H1 (cell line): ENCODE measurements at regions not wholly inside any gene's neighbourhood (a gene's known extent, or its start where the extent isn't known, plus 50 kb on each side); places are given as distances from the start of the nearest gene placed in this dataset.

Experiments used
- BRCA1 ChIP-seq: IDR thresholded peaks from 2 replicates; pipeline ENCODE4 v1.6.1; 2012; ENCODE audit warnings: low read depth, low read length, improper control_type of control experiment
- EP300 ChIP-seq, 2 experiments: IDR thresholded peaks; 1 replicate in 1 of 2; 2 replicates in 1 of 2; pipeline ENCODE4 v1.6.1; 2011 to 2012; ENCODE audit warnings: low read depth in 2 of 2, low read length in 2 of 2, mild to moderate bottlenecking in 2 of 2, borderline replicate concordance in 1 of 2, inconsistent platforms in 1 of 2, moderate library complexity in 1 of 2
- EZH2 ChIP-seq: fragments of 200-600 bp; sonication (generic); IDR thresholded peaks from 2 replicates; pipeline ENCODE4 v1.7.1; 2012; ENCODE audit warnings: low read depth, mild to moderate bottlenecking, moderate library complexity, low read length, inconsistent platforms; ENCODE audit not compliant: severe bottlenecking
- FOSL1 ChIP-seq: IDR thresholded peaks from 2 replicates; pipeline ENCODE4 v1.6.1; 2011; ENCODE audit warnings: mild to moderate bottlenecking, low read depth, low read length, moderate library complexity; ENCODE audit not compliant: insufficient read depth
- POLR2A ChIP-seq, 2 experiments: IDR thresholded peaks; 1 replicate in 1 of 2; 2 replicates in 1 of 2; pipeline ENCODE4 v1.6.1; 2011; ENCODE audit warnings: low read depth in 2 of 2, low read length in 2 of 2, mild to moderate bottlenecking in 2 of 2; ENCODE audit errors: control extremely low read depth in 1 of 2
- POLR2AphosphoS5 ChIP-seq: IDR thresholded peaks from 2 replicates; pipeline ENCODE4 v1.6.1; 2011; ENCODE audit warnings: low read depth, low read length
- RAD21 ChIP-seq, 2 experiments: IDR thresholded peaks in 1 of 2; conservative IDR thresholded peaks in 1 of 2; 2 replicates each; pipeline ENCODE4 v1.6.1; 2011; ENCODE audit warnings: low read depth in 2 of 2, low read length in 2 of 2, improper control_type of control experiment in 1 of 2, inconsistent platforms in 1 of 2, mild to moderate bottlenecking in 1 of 2, moderate library complexity in 1 of 2
- TF ChIP-seq, protein P1 (sequence below): IDR thresholded peaks from 2 replicates; pipeline ENCODE4 v1.6.1; 2011; ENCODE audit warnings: low read length, improper control_type of control experiment

DNA sequence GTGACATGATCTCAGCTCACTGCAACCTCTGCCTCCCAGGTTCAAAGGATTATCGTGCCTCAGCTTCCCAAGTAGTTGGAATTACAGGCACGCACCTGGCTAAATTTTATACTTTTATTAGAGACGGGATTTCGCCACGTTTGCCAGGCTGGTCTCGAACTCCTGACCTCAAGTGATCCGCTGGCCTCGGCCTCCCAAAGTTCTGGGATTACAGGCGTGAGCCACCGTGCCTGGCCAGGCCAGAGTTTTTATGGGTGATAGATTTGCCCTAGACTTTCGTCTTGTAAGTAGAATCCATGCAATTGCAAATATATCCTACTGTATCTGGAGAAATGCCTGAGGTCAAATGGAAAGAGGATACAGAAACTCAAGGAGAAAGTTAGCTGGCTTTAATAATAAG lies 819.9 kb upstream of the SLITRK1 start:
- TF ChIP-seq POLR2AphosphoS5 (no peak), BRCA1 (no peak), EZH2 (no peak), RAD21 (IDR thresholded peaks at IDR 0.05 in 1 of 2, conservative IDR thresholded peaks at IDR 0.05 in 1 of 2; ENCODE audit: low read depth in 2 of 2, low read length in 2 of 2) (no peak), FOSL1 (no peak), POLR2A (IDR thresholded peaks at IDR 0.05; ENCODE audit: control extremely low read depth in 1 of 2, low read depth in 2 of 2, low read length in 2 of 2) (no peak), EP300 (IDR thresholded peaks at IDR 0.05; ENCODE audit: borderline replicate concordance in 1 of 2, low read depth in 2 of 2, low read length in 2 of 2) (no peak)
- TF ChIP-seq, protein P1, sequence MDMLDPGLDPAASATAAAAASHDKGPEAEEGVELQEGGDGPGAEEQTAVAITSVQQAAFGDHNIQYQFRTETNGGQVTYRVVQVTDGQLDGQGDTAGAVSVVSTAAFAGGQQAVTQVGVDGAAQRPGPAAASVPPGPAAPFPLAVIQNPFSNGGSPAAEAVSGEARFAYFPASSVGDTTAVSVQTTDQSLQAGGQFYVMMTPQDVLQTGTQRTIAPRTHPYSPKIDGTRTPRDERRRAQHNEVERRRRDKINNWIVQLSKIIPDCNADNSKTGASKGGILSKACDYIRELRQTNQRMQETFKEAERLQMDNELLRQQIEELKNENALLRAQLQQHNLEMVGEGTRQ: no peak
